ENCODE measurements at regions not wholly inside any gene's neighbourhood (a gene's known extent, or its start where the extent isn't known, plus 50 kb on each side); places are given as distances from the start of the nearest gene placed in this dataset.

- TF ChIP-seq POLR2A (IDR thresholded peaks at IDR 0.05) (no peak), CTCF (IDR thresholded peaks at IDR 0.05) (no peak)
Measured at GRCh38 chr3:124044956-124045355, 53.0 kb upstream of the ROPN1 start.

Measured in Peyer's patch (tissue), 4 donors.